GM18511 (cell line): ENCODE measurements at regions not wholly inside any gene's neighbourhood (a gene's known extent, or its start where the extent isn't known, plus 50 kb on each side); places are given as distances from the start of the nearest gene placed in this dataset.
"Not testable (repeated sequence)": the region's sequence is repeated elsewhere in the genome, so short reads cannot be mapped to it uniquely, and the experiment has no call there.

Experiments used
- ATAC-seq: cut with Tn5 transposase; IDR thresholded peaks from one replicate; pipeline ENCODE4 v1.9.1; 2021; ENCODE audit warnings: mild to moderate bottlenecking, moderate library complexity; ENCODE audit not compliant: unreplicated experiment

DNA sequence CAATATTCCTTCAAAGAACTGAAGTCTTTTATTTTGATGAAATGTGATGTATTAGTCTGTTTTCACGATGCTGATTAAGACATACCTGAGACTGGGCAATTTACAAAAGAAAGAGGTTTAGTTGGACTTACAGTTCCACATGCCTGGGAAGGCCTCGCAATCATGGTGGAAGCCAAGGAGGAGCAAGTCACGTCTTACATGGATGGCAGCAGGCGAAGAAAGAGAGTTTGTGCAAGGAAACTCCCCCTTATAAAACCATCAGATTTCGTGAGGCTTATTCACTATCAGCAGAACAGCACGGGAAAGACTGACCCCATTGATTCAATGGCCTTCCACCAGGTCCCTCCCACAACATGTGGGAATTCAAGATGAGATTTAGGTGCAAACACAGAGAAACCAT lies 750.3 kb upstream of the KCND2 start:
- no peak for ATAC-seq

DNA sequence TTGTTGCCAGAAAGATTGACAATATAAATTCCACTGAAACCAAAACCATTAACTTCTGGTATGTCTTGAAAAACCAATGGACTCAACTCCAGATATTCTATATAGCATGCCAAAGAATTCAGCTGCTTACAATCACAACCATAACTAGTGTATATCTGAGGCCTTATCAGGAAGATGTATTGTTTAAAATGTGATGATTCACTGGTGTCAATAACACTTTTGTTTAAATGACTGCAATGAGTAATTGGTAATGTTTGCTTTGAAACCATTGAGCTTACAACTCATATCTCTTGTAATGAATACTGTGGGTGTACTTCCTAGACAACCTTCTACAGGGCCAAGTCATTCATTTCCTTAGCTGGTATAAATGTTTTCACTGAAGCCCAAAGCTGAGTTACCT lies 727.9 kb upstream of the KCND2 start:
- no peak for ATAC-seq

DNA sequence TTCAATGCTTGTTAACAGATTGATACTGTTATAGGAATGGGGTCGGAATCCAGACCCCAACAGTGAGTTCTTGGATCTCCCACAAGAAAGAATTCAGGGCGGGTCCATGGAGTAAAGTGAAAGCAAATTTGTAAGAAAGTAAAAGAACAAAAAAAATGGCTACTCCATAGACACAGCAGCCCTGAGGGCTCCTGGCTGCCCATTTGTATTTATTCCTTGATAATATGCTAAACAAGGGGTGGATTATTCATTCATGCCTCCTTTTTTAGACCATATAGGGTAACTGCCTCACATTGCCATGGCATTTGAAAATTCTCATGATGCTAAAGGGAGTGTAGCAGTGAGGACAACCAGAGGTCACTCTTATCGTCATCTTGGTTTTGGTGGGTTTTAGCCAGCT lies 717.2 kb upstream of the KCND2 start:
- ATAC-seq, result no peak

DNA sequence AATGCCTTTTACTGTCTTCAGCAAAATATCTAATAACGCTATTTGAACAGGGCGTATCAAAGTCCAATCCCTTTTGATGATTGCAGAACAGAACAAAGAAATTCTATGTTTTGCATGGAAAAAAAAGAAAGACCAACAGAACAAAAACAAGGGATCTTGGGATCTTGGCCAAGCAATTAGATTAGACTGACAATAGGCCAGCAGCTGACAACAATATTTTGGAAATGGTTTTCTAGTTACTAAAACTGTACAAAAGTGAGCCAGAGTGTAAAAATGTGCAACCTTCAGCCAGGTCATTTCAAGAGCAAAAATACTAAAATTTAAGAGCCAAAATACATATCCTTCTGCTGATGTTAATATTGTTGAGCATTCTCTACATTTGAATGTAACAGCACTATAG lies 716.5 kb upstream of the KCND2 start:
- ATAC-seq, result no peak

DNA sequence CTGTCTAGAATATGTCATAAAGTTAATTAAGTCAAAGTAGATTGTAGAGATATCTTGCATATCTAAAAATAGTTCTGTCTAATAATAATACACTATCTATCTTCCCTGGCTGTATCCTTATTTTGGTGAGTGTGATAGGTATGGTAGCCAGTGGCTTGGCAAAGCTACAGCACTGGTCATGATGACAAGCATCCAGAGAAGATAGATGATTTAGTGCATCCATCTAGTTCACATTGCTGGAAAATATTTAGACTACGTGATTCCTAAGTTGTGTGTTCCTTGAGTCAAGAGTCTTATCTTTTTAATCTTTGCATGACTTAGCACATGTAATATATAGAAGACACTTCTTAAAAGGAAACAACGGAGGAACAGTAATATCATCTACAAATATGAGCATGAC lies 711.2 kb upstream of the KCND2 start:
- no peak for ATAC-seq

DNA sequence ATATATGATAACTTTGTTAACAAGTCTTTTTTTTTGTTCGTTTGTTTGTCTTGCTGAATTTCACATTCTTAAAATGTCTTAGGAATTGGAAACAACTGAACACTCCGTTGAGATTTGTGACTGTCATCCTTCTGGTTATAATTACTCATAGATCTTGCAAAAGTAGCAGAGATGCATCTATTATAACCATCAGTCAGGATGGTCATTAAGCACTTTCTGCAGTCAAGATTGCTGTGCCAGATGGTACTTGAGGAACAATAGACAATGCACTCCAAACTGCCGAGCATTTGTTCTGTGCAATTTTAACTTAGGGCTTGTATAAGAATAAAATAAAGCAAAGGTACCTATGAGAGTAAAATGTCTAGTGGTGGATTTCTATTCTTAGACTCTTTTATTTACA lies 710.1 kb upstream of the KCND2 start:
- ATAC-seq, result no peak

DNA sequence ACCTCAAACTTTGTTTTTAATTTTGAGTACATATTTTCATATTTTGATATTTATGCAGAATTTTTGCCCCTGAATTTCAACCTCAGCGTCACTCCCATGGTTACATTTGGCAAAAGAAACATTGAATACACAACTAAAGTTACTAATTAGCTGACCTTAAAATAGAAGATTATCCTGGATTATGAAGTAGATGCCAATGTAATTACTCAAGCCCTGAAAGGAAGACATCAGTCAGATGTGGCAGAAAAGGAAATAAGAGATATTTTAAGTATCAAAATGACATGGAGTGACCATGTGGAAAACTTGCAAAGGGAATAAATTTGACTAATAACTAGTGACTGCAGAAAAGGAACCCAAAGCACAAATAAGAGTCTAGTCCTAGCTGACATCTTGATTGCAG lies 701.3 kb upstream of the KCND2 start:
- no peak for ATAC-seq

DNA sequence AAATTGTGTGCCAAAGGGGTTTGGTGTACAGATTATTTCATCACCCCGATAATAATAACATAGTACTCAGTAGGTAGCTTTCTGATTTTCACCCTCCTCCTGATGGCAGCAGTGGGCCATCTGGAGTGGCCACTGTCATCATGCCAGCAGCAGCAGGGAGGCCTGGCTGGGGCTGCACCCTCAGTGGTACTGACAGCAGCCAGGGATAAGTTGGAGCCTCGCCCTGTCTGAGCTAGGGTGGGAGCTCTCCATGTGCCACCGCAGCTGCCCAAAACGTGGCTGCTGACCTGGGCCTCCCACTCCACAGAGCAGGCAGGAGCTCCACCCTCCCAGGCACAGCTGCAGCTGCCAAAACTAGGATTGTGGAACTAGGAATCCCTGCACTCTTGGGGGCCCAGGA lies 700.8 kb upstream of the KCND2 start:
- ATAC-seq, result no peak

DNA sequence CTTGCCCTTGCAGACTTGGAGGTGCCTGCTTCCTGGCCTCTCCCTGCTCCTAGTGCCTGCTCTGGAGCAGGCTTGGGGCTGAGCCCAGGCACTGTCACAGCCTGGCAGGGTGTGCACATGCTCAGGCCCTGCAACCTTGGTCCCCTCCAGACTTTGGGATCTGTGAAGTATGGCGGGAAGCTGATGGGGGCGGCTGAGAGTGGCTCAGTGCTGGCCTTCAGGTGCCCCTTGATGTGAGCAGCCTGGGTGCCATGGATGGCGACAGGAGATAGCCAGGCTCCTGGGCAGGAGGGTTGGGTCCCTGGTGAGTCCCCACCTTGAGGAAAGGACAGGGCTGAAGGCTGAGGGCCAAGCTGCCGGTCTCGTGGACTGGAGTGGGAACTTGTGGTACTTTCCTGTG lies 700.4 kb upstream of the KCND2 start:
- ATAC-seq, result no peak

DNA sequence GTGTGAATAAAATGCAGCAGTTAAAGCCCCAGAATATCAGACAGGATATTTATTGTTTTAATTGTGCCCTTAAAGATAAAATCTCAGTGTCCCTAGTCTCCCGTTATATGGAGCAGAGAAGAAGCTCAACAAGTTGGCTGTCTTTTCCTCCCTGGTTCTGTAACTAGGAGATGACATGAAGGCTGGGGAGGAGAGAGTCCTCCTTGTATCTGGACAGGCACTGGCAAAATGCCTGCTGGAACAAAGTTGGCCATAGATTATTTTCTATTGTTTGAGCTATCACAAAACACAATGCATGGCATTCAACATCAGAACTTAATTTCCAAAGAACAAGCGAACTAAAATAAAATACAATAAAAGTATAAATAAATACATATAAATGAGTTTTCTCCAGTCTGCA lies 694.9 kb upstream of the KCND2 start:
- ATAC-seq, result no peak

DNA sequence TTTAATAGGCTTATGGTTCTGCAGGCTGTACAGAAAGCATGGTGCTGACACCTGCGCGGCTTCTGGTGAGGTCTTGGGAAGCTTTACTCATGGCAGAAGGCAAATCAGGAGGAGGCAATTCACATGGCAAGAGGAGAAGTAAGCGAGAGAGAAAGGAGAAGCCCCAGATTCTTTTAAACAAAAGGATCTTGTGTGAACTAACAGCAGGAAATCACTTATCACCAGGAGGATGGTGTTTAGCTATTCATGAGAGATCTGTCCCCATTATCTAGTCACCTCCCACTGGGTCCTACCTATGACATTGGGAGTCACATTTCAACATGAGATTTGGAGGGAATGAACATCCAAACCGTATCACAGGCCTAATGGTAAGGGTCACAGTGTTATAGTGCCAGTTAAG lies 678.0 kb upstream of the KCND2 start:
- ATAC-seq, result no peak

DNA sequence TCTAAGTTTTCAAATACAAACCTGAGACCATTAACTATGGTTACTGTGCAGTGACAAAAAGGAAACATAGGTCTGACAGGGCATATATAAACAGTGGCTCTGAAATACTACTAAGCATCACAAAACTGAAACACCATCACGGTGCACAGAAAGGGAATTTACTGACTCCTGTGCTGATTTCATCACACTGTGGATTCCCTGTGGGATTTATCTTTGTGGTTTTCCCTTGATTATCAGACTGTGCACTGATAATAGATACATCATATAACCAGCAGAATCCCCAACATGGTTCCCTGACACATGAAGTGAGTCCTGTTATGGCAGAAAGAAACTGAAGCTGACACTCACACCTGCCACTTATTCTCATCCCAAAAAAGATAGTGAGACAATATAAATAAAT lies 676.3 kb upstream of the KCND2 start:
- no peak for ATAC-seq

DNA sequence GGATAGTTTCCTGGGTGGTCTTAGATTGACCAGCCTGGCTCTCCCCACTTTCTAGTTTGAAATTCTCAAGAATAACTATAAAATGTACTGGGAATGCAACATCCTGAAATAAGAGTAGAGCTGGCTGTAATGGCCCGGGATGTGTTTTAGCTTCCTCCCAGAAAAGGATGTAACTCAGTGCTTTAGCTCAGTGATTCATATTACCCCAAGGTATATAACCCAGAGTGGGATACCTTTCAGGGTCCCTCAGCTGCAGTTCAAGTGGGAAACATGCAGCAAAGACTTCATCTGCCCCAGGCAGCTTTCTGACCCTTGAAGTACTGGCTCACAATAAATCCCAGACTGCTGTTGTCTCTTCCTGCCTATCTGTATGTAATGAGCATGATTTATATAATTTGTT lies 666.7 kb upstream of the KCND2 start:
- ATAC-seq, result no peak

DNA sequence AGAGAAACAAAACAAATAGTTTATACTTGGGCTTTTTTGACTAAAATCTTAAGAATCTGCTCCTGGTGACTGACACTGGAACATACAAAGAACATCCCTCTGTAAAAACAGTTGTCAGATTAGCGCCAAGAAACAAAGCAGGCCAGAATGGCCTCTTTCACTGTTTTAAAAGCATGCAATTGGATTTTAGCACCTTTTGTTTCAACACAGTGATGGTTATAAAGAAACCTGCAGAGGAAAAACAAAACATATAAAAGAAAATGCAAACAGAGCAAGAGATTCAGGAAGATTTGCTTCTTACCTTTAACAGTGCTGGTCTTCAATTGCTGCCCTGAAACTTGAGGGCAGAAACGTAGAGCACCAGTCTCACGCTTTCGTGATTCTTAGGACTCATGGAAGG lies 652.2 kb upstream of the KCND2 start:
- no peak for ATAC-seq

DNA sequence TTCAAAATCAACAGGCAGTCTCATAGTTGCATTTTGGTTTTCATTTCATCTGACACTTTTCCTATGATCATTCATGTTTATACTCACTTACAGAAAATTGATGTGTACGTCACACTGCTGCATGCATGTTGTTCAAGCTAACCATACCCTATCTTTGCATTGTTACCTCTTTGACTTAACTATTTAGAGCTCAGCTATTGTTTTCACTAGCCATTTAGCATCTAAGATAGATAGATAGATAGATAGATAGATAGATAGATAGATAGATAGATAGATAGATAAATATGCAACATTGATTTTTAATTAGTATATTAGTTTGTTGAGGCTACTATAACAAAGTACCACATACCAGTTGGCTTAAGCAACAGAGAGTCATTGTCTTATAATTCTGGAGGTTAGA lies 649.5 kb upstream of the KCND2 start:
- ATAC-seq, result no peak

DNA sequence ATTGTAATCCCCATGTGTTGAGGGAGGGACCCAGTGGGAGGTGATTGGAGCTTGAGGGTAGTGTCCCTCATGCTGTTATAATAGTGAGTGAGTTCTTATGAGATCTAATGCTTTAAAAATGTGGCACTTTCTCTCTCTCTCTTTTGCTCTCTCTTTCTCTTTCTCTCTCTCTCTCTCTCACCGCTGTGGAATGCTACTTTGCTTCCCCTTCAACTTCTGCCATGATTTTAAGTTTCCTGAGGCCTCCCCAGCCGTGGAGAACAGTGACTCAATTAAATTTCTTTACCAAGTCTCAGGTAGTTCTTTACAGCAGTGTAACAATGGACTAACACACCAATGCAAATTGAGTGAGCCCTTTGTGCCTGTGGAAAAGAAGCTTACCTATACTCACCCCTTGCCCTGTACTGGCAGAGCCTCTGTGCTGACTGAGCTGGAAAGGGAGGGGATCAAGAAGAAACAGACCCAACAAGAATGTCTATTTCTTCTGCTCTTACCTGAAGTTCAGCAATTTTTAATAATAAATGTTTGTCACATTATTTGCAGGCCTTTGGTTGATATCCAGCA lies 642.5 kb upstream of the KCND2 start:
- no peak for ATAC-seq

DNA sequence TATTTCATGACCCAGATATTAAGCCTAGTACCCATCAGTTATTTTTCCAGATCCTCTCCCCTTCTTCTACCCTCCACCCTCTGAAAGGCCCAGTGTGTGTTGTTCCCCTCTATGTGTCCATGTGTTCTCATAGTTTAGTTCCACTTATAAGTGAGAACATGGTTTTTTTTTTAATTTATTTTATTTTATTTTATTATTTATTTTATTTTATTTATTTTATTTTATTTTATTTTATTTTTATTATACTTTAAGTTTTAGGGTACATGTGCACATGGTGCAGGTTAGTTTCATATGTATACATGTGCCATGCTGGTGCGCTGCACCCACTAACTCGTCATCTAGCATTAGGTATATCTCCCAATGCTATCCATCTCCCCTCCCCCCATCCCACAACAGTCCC lies 639.2 kb upstream of the KCND2 start:
- ATAC-seq, result not testable (repeated sequence)

DNA sequence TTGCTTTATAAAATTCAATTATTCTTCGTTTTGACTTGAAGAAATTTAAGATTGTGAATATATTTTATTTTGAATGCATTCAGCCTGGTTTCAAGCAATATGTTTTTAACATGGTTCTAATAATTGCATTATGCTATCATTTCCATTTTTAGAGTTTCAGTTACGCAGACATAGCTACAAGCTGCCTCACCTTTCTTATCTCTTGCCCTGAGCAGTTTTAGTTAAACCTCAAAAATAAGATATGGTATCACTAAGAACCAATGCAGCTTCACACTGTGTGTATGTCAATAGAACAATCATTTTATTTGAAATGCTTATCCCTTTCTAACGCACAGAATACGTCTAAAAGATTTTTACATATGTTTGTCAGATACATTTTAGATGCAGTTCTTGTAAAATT lies 632.6 kb upstream of the KCND2 start:
- no peak for ATAC-seq

DNA sequence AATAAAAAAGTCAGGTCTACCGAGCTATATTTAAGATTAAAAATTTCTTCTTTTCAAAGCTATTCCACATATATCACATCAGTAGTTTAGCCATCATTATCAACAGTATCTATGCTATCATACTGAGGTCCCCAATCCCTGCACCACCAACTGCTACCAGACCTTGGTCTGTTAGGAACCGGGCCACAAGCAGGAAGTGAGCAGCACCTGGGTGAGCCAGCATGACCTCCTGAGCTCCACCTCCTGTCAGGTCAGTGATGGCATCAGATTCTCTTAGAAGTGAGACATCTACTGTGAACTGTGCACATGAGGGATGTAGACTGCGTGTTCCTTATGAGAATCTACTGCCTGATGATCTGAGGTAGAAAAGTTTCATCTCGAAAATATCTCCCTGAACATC lies 632.1 kb upstream of the KCND2 start:
- no peak for ATAC-seq

DNA sequence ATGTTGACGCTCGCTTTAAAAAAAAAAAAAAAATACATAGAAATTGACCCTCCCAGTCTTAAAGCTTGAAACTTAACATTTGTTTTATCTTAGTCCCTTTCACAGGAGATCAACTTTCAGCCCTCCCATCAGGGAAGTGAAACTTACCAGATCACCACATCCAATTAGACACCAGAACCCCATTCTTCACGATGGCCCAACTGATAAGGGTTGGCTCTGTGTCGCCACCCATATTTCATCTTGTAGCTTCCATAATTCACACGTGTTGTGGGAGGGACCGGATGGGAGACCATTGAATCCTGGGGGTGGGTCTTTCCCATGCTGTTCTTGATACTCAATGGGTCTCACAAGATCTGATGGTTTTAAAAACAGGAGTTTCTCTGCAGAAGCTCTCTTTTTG lies 629.4 kb upstream of the KCND2 start:
- ATAC-seq, result no peak

DNA sequence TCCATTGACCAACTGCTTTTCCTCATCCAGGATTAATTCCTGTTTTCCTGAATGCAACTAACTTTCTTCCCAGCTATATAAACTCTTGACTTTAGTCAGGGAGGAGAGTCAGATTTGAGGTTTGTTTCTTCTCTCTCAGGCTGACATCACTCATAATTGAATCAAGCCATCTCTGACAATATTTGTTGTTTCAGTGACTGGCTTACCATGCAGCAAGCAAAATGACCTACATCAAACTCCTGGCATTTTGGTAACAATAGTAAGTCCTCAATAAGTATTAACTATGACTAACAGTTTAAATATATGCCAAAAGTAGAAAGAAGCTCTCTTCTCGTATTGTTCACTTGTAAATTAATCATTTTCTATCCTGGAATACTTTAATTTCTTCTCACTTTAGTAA lies 625.7 kb upstream of the KCND2 start:
- ATAC-seq, result no peak

DNA sequence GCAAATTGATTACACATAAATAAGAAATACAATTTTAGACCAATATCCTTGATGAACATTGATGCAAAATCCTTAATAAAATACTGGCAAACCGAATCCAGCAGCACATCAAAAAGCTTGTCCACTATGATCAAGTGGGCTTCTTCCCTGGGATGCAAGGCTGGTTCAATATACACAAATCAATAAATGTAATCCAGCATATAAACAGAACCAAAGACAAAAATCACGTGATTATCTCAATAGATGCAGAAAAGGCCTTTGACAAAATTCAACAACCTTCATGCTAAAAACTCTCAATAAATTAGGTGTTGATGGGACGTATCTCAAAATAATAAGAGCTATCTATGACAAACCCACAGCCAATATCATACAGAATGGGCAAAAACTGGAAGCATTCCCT lies 624.2 kb upstream of the KCND2 start:
- not testable (repeated sequence) for ATAC-seq

DNA sequence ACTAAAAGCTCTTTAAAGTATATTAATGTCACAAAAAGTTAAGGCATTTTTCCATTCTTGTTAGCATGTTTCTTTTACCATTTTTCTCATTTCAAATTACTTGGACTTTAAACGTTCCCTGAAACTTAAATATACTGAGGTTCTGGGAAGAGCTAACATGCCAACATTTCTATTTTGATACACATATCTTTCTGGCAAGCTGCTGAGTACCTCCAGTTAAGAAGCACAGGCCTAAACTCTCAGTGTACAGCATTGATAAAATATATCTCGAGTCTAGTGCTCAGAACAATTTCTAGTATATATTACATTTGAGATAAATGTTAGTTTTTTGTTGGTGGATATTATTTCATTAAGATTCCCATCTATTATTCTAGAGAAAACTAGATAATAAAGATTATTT lies 612.9 kb upstream of the KCND2 start:
- no peak for ATAC-seq

DNA sequence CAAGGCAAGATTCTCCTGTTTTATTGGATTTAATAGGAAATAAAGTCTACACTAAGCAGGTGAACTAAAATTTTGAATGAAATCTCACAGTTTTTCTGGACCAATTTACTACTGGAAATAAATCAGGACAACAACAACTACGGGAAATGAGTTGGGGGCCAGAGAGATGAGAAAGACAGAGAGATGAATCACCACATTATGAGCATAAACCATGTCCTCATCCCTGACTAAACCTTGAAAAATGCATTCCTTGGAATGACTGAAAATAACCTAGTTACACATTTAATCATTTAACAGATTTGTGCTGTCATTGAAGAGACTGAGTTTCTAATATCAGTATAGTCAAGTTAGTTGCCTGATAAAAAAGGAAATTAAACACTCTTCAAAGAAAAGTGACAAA lies 608.4 kb upstream of the KCND2 start:
- no peak for ATAC-seq
